GM18951 (cell line): ENCODE measurements at regions not wholly inside any gene's neighbourhood (a gene's known extent, or its start where the extent isn't known, plus 50 kb on each side); places are given as distances from the start of the nearest gene placed in this dataset.

Source experiments
- POLR2A ChIP-seq: IDR thresholded peaks from 4 replicates; pipeline ENCODE4 v1.6.1; 2011; ENCODE audit warnings: mild to moderate bottlenecking; ENCODE audit not compliant: insufficient read length, insufficient read depth; ENCODE audit errors: extremely low read depth
- in situ Hi-C: fragments of 300-500 bp; cut with MboI; formaldehyde crosslinking; loops from one replicate; pipeline ENCODE4 v1.12.0; 2022; ENCODE audit warnings: low sequenced_read_pairs, mixed read lengths, inconsistent platforms; ENCODE audit not compliant: unreplicated experiment

DNA sequence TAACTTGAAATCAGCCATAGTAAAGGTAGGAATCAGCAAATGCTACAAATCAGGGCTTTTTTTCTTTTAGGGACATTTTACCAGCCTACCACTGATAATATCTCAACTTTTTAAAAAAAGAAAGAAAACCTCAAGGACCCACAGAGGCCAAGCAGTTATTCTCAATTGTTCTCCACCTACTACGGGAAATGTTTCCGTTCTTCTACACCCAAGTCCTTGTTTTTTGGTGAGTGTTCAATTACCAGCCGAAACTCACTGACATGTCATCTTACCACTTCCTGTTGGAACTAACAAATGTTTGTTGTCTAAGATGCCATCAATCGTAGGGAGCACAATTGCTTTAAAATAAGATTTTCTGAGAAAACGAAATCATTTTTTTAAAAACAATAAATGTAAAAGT, 50.2 kb upstream of the CDK1 start:
- TF ChIP-seq POLR2A: no peak
- in situ Hi-C loops: no loop called here

DNA sequence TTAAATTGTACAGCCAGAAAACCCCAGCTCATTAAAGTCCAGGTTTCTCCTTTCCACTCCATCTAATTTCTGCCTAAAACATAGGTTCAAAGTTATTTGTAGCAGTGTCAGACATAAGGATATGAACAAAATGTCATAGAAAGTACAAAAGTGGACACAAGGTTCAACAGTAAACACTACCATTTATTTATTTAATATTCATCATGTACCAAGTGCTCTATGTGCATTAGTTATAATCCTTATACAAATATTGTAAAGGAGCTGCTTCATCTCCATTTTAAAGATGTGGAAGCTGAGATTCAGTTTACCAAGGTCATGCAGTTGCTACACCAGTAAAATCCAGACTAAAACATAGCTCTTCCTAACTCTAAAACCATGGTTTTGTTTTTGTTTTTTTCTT, 52.0 kb upstream of the CDK1 start:
- in situ Hi-C loops: no loop called here
- no peak for TF ChIP-seq POLR2A

DNA sequence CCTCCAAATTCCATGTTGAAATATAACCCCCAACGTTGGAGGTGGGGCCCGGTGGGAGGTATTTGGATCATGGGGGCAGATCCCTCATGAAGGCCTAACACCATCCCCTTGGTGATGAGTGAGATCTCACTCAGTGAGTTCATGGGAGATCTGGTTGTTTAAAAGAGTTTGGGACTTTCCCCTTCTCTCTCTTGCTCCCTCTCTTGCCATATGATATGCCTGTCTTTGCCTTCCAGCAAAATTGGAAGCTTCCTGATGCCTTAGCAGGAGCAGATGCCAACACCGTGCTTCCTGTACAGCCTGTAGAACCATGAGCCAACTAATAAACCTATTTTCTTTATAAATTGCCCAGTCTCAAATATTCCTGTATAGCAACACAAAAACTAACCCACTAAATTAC, 55.7 kb upstream of the CDK1 start:
- no peak for TF ChIP-seq POLR2A
- in situ Hi-C loops: no loop called here

DNA sequence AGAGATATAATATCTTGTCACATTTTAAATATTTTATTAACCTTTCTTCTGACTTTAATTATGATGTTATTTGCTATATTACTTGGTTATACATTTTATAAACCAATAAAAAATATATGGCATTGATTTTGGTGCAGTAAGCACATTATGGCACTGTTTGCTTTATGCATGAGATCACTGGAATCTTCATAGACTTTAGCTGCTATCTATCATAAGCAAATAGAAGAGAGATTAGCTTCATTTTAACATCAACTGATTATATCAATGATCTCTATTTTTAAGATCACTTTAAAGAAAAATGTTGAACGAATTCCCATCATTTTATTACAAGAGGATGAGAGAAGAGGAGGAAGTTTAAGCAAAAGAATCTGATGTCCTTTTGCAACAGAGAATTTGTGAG, 58.6 kb upstream of the CDK1 start:
- TF ChIP-seq POLR2A: no peak
- in situ Hi-C loops: no loop called here

DNA sequence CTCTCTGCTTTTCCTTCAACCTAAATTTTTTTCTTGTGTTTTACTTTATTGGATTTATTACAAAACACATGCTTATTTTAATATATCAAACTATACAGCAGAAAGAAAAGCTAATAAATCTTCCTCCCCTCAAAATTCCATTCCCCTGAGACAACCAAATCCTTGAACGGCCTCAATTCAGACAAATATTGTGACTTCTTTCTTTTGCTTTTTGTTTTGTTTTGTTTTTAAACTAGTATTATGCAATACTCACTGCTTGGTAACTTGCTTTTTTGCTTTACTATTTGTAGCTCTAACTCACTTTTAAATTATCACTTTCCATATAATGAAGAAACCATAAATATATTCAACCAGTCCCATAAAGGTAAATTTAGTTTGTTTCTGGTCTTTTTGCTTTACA, 59.4 kb upstream of the CDK1 start:
- in situ Hi-C loops: no loop called here
- TF ChIP-seq POLR2A: no peak

DNA sequence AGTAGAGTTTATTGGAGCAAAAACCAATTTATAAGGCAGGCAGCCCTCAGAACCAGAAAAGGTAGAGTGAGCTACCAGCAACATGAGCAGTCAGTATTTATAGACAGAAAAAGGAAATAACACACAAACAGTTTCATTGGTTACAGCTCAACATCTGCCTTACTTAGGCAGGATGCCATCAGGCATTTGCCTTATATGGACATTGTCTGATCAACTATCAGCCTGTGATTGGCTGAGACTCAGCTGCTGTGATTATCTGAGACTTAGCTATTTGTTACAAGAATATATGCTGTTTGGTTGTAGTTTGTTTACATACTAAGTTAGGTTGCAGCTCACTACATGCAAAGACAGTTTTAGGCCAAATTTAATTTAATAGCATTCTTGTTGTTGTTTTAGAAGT, 60.4 kb upstream of the CDK1 start:
- no peak for TF ChIP-seq POLR2A
- in situ Hi-C loops: no loop called here

DNA sequence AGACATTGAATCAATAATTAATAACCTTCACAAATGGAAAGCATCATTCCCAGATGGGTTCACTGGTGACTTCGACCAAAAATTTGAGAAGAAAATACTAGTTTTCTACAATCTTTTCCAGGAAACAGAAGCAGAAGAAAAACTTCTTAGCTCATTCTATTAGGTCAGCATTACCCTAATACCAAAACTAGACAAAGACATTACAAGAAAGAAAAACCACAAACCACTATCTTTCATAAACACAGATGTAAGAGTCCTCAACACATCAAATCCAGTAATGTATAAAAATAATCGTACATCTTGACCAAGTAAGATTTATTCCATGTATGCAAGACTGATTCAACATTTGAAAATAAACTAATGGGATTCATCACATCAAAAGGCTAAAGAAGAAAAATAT, 64.0 kb upstream of the CDK1 start:
- in situ Hi-C loops: no loop called here
- TF ChIP-seq POLR2A: no peak

DNA sequence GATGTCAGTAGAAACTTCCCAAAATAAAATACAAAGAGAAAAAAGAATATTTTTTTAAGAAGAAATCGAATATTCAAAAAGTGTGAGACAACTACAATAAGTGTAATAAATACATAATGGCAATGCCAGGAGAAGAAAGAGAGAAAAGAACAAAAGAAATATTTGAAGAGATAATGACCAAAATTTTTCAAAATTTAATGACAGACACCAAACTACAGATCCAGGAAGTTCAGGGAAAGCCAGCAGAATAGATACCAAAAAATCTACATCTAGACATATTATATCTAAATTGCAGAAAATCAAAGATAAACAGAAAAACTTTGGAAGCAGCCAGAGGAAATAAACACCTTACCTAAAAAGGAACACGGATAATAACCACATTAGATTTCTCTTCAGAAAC, 66.8 kb upstream of the CDK1 start:
- in situ Hi-C loops: no loop called here
- no peak for TF ChIP-seq POLR2A

DNA sequence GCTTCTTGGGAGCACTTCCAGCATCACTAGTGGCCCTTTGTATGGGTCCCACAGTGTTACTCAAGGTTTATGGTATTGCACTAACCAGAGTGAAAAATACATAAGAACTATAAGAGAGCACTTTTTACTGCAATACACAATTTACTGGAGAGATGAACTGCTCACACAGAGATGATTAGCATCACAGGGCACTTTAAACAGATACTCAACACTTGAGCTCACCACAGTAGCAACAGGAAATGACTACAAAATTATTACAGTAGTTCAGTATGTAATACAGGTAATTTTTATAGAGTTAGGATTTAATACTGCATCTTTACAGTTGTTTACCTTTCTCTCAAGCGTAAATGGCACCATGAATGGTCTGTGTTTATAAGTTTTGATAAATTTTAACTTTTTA, 68.2 kb upstream of the CDK1 start:
- in situ Hi-C loops: no loop called here
- TF ChIP-seq POLR2A: no peak

DNA sequence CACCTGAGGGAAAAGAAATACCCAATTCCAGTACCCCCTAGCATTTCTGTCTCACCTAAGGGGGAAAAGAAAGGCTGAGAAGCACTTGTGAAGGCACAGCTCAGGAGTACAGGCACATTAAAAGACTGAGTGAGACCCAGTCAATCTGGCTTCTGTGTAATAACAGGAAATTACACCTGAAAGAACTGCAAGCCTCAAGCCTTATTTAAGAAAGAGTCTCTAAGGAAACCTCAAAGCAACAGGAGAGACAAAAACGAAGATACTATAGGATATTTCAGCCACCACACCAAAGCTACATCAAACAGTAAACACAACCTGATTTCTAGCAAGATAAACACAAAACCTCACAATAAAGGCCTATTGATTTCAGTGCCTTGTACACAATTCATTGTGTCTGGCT, 69.6 kb upstream of the CDK1 start:
- in situ Hi-C loops: no loop called here

DNA sequence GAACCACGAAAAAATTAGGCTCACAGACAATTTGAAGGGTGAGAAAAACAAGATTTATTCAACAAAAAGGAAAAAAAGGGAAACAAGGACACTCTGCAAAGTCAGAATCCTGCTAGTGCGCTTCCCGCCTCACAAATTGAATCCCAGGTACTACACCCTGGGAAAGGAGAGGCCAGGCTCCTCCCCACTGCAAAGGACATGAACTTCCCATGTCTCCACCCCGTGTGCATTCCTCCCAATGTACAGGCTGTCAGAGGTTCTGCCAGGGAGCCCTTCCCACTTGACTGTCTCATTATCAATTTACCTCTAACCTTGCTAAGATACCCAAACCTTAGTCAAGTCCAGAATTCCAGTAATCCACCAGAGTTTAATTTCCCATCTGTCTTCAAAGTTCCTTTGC, 70.4 kb upstream of the CDK1 start:
- in situ Hi-C loops: no loop called here
- no peak for TF ChIP-seq POLR2A

More for the DNA sequence above, 69.6 kb upstream of the CDK1 start:
- no peak for TF ChIP-seq POLR2A

DNA sequence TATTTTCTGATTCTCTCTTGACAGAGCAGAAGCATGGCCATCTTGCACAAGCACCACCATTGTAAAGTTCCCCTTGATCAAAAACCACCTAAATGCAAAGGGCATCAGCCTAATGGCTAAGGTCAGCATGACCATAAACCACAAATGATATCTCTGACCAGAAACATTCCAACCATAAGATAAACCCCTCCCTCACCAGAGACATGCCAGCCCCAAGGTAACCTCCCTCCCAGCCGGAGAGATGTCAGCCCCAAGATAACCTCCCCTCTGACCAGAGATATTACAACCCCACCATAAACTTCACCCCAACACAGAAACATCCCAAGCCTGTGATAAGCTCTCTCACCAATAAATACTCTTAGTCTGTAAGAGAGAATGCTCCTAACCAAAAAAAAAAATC, 72.1 kb upstream of the CDK1 start:
- in situ Hi-C loops: no loop called here
- TF ChIP-seq POLR2A: no peak

DNA sequence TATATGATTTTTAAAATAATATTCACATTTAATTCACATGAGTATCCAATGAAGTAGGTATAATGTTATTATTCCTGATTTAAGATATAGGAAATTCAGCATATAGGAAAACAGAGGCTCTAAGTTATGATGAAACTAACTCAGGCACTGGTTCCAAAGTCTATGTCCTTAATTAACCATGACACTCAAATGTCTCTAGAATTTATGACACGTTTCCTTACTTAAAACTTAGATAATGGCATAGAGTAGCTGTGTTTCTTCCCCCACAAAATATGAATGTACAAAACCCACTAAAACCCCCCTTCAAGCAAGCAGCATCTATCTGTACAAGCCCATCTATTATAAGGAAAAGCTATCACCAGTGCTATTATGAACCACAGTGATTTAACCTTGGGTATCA, 72.9 kb upstream of the CDK1 start:
- TF ChIP-seq POLR2A: no peak

DNA sequence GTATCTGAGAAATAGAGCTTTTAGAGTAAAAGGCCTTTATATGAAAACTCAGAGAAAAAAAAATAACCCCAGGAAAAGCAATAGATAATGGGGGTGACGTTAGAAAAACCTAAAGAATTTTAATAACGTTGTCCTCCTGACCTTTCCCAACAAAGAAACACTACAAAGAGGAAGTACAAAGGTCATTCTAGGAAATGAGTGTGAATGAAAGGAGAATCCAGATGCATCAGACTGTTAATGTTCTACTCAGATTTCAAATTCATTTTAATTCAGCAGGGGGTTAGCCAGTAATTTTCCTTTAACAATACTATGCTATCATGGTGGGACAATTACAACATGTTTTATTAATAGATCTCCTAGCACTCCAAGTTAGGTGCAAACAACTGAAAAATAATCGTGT, 73.8 kb upstream of the CDK1 start:
- TF ChIP-seq POLR2A: no peak
- in situ Hi-C loops: no loop called here

More for the DNA sequence above, 72.9 kb upstream of the CDK1 start:
- in situ Hi-C loops: no loop called here

DNA sequence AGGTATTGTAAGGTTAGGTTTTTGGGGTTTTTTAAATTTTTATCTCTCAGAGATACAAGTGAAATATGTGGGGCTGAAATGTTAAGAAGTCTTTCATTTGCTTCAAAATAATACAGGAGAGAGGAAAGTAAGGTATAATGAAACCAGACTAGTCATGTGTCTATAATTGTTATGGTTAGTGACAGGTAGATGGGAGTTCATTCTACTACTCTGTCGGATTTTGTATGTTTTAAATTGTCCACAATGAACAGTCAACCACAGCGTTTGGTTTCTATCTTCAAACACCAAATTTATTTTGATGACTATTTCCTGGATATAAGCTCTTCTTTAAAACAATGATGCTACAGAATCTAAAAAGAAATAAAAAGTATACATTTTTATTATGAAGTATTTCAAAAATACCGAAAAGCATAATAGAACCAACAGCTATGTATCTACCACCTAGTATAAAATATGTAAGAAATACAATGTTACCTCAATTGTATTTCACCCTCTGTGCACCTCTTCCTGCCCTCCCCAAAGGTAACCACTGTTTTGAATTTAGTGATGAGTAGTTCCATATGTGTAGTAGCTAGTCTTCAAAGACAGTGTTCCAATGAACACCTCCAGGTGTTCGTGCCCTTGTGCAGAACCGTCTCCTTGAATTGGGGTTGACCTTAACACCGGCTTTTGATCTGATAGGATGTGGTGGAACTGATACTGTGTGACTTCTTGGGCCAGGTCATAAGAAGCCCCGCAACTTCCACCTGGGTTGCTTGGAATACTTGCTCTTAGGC, 74.8 kb upstream of the CDK1 start:
- in situ Hi-C loops: no loop called here
- TF ChIP-seq POLR2A: no peak
